ENCODE measurements at regions not wholly inside any gene's neighbourhood (a gene's known extent, or its start where the extent isn't known, plus 50 kb on each side); places are given as distances from the start of the nearest gene placed in this dataset.

DNA sequence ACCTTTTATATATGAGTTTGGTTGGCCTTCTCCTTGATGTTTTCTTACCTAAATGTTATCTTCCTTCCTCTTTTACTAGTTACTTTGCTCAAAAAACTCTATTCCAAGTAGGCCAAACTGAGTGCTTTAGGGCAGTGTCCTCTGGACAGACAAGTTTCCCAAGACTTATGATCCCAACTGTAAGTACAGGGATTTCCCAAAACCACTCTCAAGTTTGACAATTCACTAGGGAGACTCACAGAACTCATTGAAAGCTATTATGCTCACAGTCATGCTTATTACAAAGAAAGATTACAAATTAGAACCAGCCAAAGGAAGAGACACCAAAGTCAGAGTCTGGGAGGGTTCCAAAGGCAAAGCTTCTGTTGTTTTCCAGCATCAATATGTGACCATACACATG is 534.2 kb upstream of the ALCAM start:
- TF ChIP-seq ESRRG (CRISPR knock-in tag; IDR thresholded peaks at IDR 0.05) = no peak
- TF ChIP-seq, protein P1, sequence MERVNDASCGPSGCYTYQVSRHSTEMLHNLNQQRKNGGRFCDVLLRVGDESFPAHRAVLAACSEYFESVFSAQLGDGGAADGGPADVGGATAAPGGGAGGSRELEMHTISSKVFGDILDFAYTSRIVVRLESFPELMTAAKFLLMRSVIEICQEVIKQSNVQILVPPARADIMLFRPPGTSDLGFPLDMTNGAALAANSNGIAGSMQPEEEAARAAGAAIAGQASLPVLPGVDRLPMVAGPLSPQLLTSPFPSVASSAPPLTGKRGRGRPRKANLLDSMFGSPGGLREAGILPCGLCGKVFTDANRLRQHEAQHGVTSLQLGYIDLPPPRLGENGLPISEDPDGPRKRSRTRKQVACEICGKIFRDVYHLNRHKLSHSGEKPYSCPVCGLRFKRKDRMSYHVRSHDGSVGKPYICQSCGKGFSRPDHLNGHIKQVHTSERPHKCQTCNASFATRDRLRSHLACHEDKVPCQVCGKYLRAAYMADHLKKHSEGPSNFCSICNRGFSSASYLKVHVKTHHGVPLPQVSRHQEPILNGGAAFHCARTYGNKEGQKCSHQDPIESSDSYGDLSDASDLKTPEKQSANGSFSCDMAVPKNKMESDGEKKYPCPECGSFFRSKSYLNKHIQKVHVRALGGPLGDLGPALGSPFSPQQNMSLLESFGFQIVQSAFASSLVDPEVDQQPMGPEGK (CRISPR knock-in tag; IDR thresholded peaks at IDR 0.05; ENCODE audit: borderline replicate concordance) = no peak
- no peak for TF ChIP-seq SNAI2 (CRISPR knock-in tag; IDR thresholded peaks at IDR 0.05)
- no peak for TF ChIP-seq GLIS3 (CRISPR knock-in tag; IDR thresholded peaks at IDR 0.05)
- TF ChIP-seq ZFP3 (CRISPR knock-in tag; IDR thresholded peaks at IDR 0.05) = no peak
- no peak for TF ChIP-seq CSDC2 (CRISPR knock-in tag; IDR thresholded peaks at IDR 0.05)
- no peak for TF ChIP-seq PPARA (CRISPR knock-in tag; IDR thresholded peaks at IDR 0.05; ENCODE audit: borderline replicate concordance)
- no peak for TF ChIP-seq ARNTL (CRISPR knock-in tag; IDR thresholded peaks at IDR 0.05; ENCODE audit: borderline replicate concordance, low read depth)
- TF ChIP-seq TOX (CRISPR knock-in tag; IDR thresholded peaks at IDR 0.05; ENCODE audit: borderline replicate concordance) = no peak
- TF ChIP-seq, protein P2, sequence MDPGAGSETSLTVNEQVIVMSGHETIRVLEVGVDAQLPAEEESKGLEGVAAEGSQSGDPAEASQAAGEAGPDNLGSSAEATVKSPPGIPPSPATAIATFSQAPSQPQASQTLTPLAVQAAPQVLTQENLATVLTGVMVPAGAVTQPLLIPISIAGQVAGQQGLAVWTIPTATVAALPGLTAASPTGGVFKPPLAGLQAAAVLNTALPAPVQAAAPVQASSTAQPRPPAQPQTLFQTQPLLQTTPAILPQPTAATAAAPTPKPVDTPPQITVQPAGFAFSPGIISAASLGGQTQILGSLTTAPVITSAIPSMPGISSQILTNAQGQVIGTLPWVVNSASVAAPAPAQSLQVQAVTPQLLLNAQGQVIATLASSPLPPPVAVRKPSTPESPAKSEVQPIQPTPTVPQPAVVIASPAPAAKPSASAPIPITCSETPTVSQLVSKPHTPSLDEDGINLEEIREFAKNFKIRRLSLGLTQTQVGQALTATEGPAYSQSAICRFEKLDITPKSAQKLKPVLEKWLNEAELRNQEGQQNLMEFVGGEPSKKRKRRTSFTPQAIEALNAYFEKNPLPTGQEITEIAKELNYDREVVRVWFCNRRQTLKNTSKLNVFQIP (CRISPR knock-in tag; IDR thresholded peaks at IDR 0.05; ENCODE audit: borderline replicate concordance, low read depth) = no peak
- no peak for TF ChIP-seq ZFP30 (CRISPR knock-in tag; IDR thresholded peaks at IDR 0.05)
- TF ChIP-seq RARB (CRISPR knock-in tag; IDR thresholded peaks at IDR 0.05) = no peak
